Liver (tissue), 8 donors: ENCODE measurements at regions not wholly inside any gene's neighbourhood (a gene's known extent, or its start where the extent isn't known, plus 50 kb on each side); places are given as distances from the start of the nearest gene placed in this dataset.

Experiments used
- DNase-seq: peaks from one replicate; pipeline ENCODE4 v3.0.0-alpha.2; 2017; ENCODE audit warnings: low spot score
- H3K27ac ChIP-seq, 2 donors: one replicate each; pipeline ENCODE4 v1.7.0; 2013; ENCODE audit warnings: inconsistent platforms in 2 of 2, low read length in 2 of 2, control low read depth in 1 of 2, low read depth in 1 of 2, mild to moderate bottlenecking in 1 of 2
- H3K27me3 ChIP-seq, 4 donors: one replicate each; pipeline versions ENCODE4 v1.6.1 to v1.7.0; 2013; ENCODE audit warnings: low read length in 3 of 4, inconsistent platforms in 1 of 4, mild to moderate bottlenecking in 1 of 4, moderate library complexity in 1 of 4; ENCODE audit not compliant: control insufficient read depth in 4 of 4, insufficient read depth in 4 of 4
- H3K36me3 ChIP-seq, 4 donors: one replicate each; pipeline versions ENCODE4 v1.6.1 to v1.7.0; 2013; ENCODE audit warnings: low read length in 3 of 4, mild to moderate bottlenecking in 3 of 4, low read depth in 1 of 4, moderate library complexity in 1 of 4; ENCODE audit not compliant: control insufficient read depth in 4 of 4, insufficient read depth in 3 of 4
- H3K4me1 ChIP-seq, 4 donors: one replicate each; pipeline versions ENCODE4 v1.6.1 to v1.7.0; 2013; ENCODE audit warnings: low read length in 3 of 4, mild to moderate bottlenecking in 3 of 4, moderate library complexity in 1 of 4; ENCODE audit not compliant: control insufficient read depth in 4 of 4, insufficient read depth in 4 of 4
- H3K4me3 ChIP-seq, 3 donors: one replicate each; pipeline versions ENCODE4 v1.6.1 to v1.7.0; 2013; ENCODE audit warnings: low read length in 3 of 3, control low read depth in 1 of 3, low read depth in 1 of 3, mild to moderate bottlenecking in 1 of 3
- H3K9ac ChIP-seq, 2 donors: one replicate each; pipeline ENCODE4 v1.7.0; 2013; ENCODE audit warnings: low read length in 2 of 2, mild to moderate bottlenecking in 2 of 2, moderate library complexity in 2 of 2, control low read depth in 1 of 2, low read depth in 1 of 2
- H3K9me3 ChIP-seq, 4 donors: one replicate each; pipeline versions ENCODE4 v1.6.1 to v1.7.0; 2013; ENCODE audit warnings: low read length in 3 of 4; ENCODE audit not compliant: control insufficient read depth in 4 of 4
- CTCF ChIP-seq: fragments of 150-350 bp; IDR thresholded peaks from 2 replicates; pipeline ENCODE4 v1.5.1; 2017; ENCODE audit warnings: improper control_type of control experiment, low read depth, low read length; ENCODE audit not compliant: missing input control
- FOXA1 ChIP-seq: IDR thresholded peaks from 2 replicates; pipeline ENCODE4 v1.6.1; 2016; ENCODE audit warnings: antibody characterized with exemption
- FOXA2 ChIP-seq: IDR thresholded peaks from 2 replicates; pipeline ENCODE4 v1.6.1; 2016; ENCODE audit warnings: antibody characterized with exemption
- GABPA ChIP-seq, 2 donors: IDR thresholded peaks in 1 of 2; conservative IDR thresholded peaks in 1 of 2; 2 replicates each; pipeline ENCODE4 v1.6.1; 2016; ENCODE audit warnings: antibody characterized with exemption in 2 of 2, mild to moderate bottlenecking in 1 of 2, moderate library complexity in 1 of 2
- HNF4G ChIP-seq: IDR thresholded peaks from 2 replicates; pipeline ENCODE4 v1.6.1; 2016; ENCODE audit warnings: antibody characterized with exemption
- JUND ChIP-seq, 2 donors: IDR thresholded peaks; 2 replicates each; pipeline ENCODE4 v1.6.1; 2016; ENCODE audit warnings: antibody characterized with exemption in 2 of 2
- MAX ChIP-seq: IDR thresholded peaks from 2 replicates; pipeline ENCODE4 v1.6.1; 2016; ENCODE audit warnings: antibody characterized with exemption
- RAD21 ChIP-seq, 2 donors: IDR thresholded peaks; 2 replicates each; pipeline ENCODE4 v1.6.1; 2016; ENCODE audit warnings: antibody characterized with exemption in 2 of 2, mild to moderate bottlenecking in 2 of 2
- REST ChIP-seq: IDR thresholded peaks from 2 replicates; pipeline ENCODE4 v1.6.1; 2016; ENCODE audit warnings: antibody characterized with exemption, mild to moderate bottlenecking
- RXRA ChIP-seq, 2 donors: IDR thresholded peaks; 2 replicates each; pipeline ENCODE4 v1.6.1; 2017 to 2018; ENCODE audit warnings: antibody characterized with exemption in 2 of 2, mild to moderate bottlenecking in 1 of 2
- YY1 ChIP-seq: IDR thresholded peaks from 2 replicates; pipeline ENCODE4 v1.6.1; 2016; ENCODE audit warnings: antibody characterized with exemption, mild to moderate bottlenecking
- ZBTB33 ChIP-seq: IDR thresholded peaks from 2 replicates; pipeline ENCODE4 v1.6.1; 2016; ENCODE audit warnings: antibody characterized with exemption
- WGBS: extraction: QIAGEN DNeasy Blood & Tissue Kit; methylation state at CpG from one replicate; pipeline ENCODE4 v1.1.7; 2013; 5-methylcytosine and 5-hydroxymethylcytosine counted together
- donor health status: healthy.
- donor health status: healthy.
- donor health status: healthy.
- donor health status: healthy.
- donor health status: healthy.

GRCh38 chr5:45017568-45017967 lies 208.8 kb downstream of the MRPS30 start:
- no peaks in the 10 kb centered on the region for H3K9me3 ChIP-seq
- H3K9ac ChIP-seq, result no peak overlapping the region
- no peaks in the 10 kb centered on the region for H3K36me3 ChIP-seq
- no peaks in the 10 kb centered on the region for H3K4me1 ChIP-seq
- no peaks in the 10 kb centered on the region for H3K27me3 ChIP-seq
- WGBS, result 77% methylated on average over 4 of the region's 4 CpGs
- H3K27ac ChIP-seq, result no peak overlapping the region
- no peak overlapping the region for H3K4me3 ChIP-seq
- TF ChIP-seq REST, result no peak
- TF ChIP-seq RXRA (IDR thresholded peaks at IDR 0.05), result no peak
- TF ChIP-seq YY1, result no peak
- TF ChIP-seq ZBTB33, result no peak
- TF ChIP-seq CTCF, result no peak
- TF ChIP-seq RAD21 (IDR thresholded peaks at IDR 0.05), result no peak
- TF ChIP-seq HNF4G, result no peak
- TF ChIP-seq JUND (IDR thresholded peaks at IDR 0.05), result no peak
- TF ChIP-seq FOXA1, result no peak
- TF ChIP-seq FOXA2, result no peak
- DNase-seq, result no peak

GRCh38 chr5:45029553-45029952 lies 220.8 kb downstream of the MRPS30 start:
- WGBS, result 71% methylated on average over 2 of the region's 2 CpGs

More at GRCh38 chr5:45029553-45029952, 220.8 kb downstream of the MRPS30 start:
- Histone ChIP-seq H3K9me3 (no peaks in the 10 kb centered on the region), H3K27me3 (no peaks in the 10 kb centered on the region), H3K4me1 (no peaks in the 10 kb centered on the region), H3K36me3 (no peaks in the 10 kb centered on the region), H3K4me3 (no peak overlapping the region), H3K9ac (no peak overlapping the region), H3K27ac (no peak overlapping the region)
- DNase-seq, result no peak
- no peak for TF ChIP-seq FOXA2
- TF ChIP-seq GABPA (IDR thresholded peaks at IDR 0.05 in 1 of 2, conservative IDR thresholded peaks at IDR 0.05 in 1 of 2), result no peak
- no peak for TF ChIP-seq MAX
- TF ChIP-seq HNF4G, result no peak
- no peak for TF ChIP-seq RXRA (IDR thresholded peaks at IDR 0.05)
